IMR-90 (cell line): ENCODE measurements at regions not wholly inside any gene's neighbourhood (a gene's known extent, or its start where the extent isn't known, plus 50 kb on each side); places are given as distances from the start of the nearest gene placed in this dataset.

Source experiments
- ATAC-seq: fragments of 200-7000 bp; cut with Tn5 transposase; 2 replicates; pipeline ENCODE4 v1.9.1; 2020; ENCODE audit warnings: low read depth, mild to moderate bottlenecking, moderate library complexity
- BruUV-seq: library from RNA; stranded (reverse); fragments of 400-500 nt; replicated peaks from 2 replicates; lab custom pipeline; 2021; lab: Mats Ljungman, UMichigan
- CTCF ChIA-PET: fragments of 300-600 bp; formaldehyde crosslinking; extraction: SDS; loops from one replicate; lab custom pipeline; 2021; ENCODE audit warnings: antibody characterized with exemption; lab: Yijun Ruan, JAX
- POLR2A ChIA-PET: fragments of 300-600 bp; sonication (Branson Sonifier 250); formaldehyde crosslinking; loops from one replicate; lab custom pipeline; 2022; ENCODE audit warnings: antibody characterized with exemption; ENCODE audit not compliant: unreplicated experiment; lab: Charles Lee
- DNase-seq: peaks from one replicate; pipeline ENCODE4 v3.0.0; 2013
- H2AFZ ChIP-seq: replicated peaks from 2 replicates; pipeline ENCODE3; 2013; ENCODE audit warnings: low read length, mild to moderate bottlenecking; ENCODE audit not compliant: poor library complexity
- H2AK5ac ChIP-seq: 2 replicates; pipeline ENCODE4 v1.6.1; 2013; ENCODE audit warnings: low read depth, low read length, inconsistent platforms
- H2AK9ac ChIP-seq: replicated peaks from 2 replicates; pipeline ENCODE3; 2013; ENCODE audit warnings: mild to moderate bottlenecking, low read depth, low read length, moderate library complexity; ENCODE audit not compliant: poor library complexity
- H2BK120ac ChIP-seq: 2 replicates; pipeline ENCODE4 v1.6.1; 2013; ENCODE audit warnings: low read depth, low read length, inconsistent platforms
- H2BK15ac ChIP-seq: 3 replicates; pipeline ENCODE4 v1.6.1; 2013; ENCODE audit warnings: low read depth, low read length, inconsistent platforms
- H2BK20ac ChIP-seq: 2 replicates; pipeline ENCODE4 v1.6.1; 2013; ENCODE audit warnings: low read depth, mild to moderate bottlenecking, inconsistent platforms, low read length, moderate library complexity
- H2BK5ac ChIP-seq: 2 replicates; pipeline ENCODE4 v1.6.1; 2013; ENCODE audit warnings: mild to moderate bottlenecking, low read depth, low read length, inconsistent platforms; ENCODE audit not compliant: poor library complexity, severe bottlenecking
- H3K14ac ChIP-seq: replicated peaks from 2 replicates; pipeline ENCODE4 v1.6.1; 2013; ENCODE audit warnings: low read depth, low read length, inconsistent platforms
- H3K18ac ChIP-seq: 2 replicates; pipeline ENCODE4 v1.6.1; 2013; ENCODE audit warnings: low read depth, low read length, control low read depth
- H3K23ac ChIP-seq: 2 replicates; pipeline ENCODE4 v1.6.1; 2013; ENCODE audit warnings: low read depth, low read length, inconsistent platforms
- H3K27ac ChIP-seq: 2 replicates; pipeline ENCODE4 v1.5.1; 2013; ENCODE audit warnings: mild to moderate bottlenecking, control low read depth, low read length; ENCODE audit not compliant: insufficient read depth
- H3K27me3 ChIP-seq: 2 replicates; pipeline ENCODE4 v1.6.1; 2013; ENCODE audit warnings: low read length; ENCODE audit not compliant: control insufficient read depth, insufficient read depth
- H3K36me3 ChIP-seq: 2 replicates; pipeline ENCODE4 v1.6.1; 2013; ENCODE audit warnings: low read length, mixed read lengths; ENCODE audit not compliant: control insufficient read depth, insufficient read depth
- H3K4ac ChIP-seq: 2 replicates; pipeline ENCODE4 v1.6.1; 2013; ENCODE audit warnings: low read depth, low read length, inconsistent platforms
- H3K4me1 ChIP-seq: 2 replicates; pipeline ENCODE4 v1.6.1; 2013; ENCODE audit warnings: low read length, mixed read lengths; ENCODE audit not compliant: control insufficient read depth, insufficient read depth
- H3K4me2 ChIP-seq: 2 replicates; pipeline ENCODE4 v1.6.1; 2013; ENCODE audit warnings: low read depth, mild to moderate bottlenecking, control low read depth, low read length, moderate library complexity
- H3K4me3 ChIP-seq: 2 replicates; pipeline ENCODE4 v1.5.1; 2013; ENCODE audit warnings: low read depth, mild to moderate bottlenecking, control low read depth, low read length, moderate library complexity; ENCODE audit not compliant: insufficient read depth
- H3K56ac ChIP-seq: 2 replicates; pipeline ENCODE4 v1.6.1; 2013; ENCODE audit warnings: low read length, inconsistent platforms; ENCODE audit not compliant: insufficient read depth; ENCODE audit errors: extremely low read depth
- H3K79me1 ChIP-seq, 2 experiments: 2 replicates each; pipeline ENCODE4 v1.6.1; 2013; ENCODE audit warnings: low read length in 2 of 2, inconsistent platforms in 1 of 2, low read depth in 1 of 2
- H3K9ac ChIP-seq: 2 replicates; pipeline ENCODE4 v1.6.1; 2013; ENCODE audit warnings: low read depth, low read length, control low read depth
- H3K9me1 ChIP-seq: 2 replicates; pipeline ENCODE4 v1.6.1; 2013; ENCODE audit warnings: low read length, inconsistent platforms; ENCODE audit not compliant: insufficient read depth
- H3K9me3 ChIP-seq: 2 replicates; pipeline ENCODE4 v1.6.1; 2013; ENCODE audit warnings: low read length; ENCODE audit not compliant: control insufficient read depth, insufficient read depth
- H4K20me1 ChIP-seq: 2 replicates; pipeline ENCODE4 v1.6.1; 2013; ENCODE audit warnings: low read length, inconsistent platforms; ENCODE audit not compliant: insufficient read depth
- H4K5ac ChIP-seq: 2 replicates; pipeline ENCODE4 v1.6.1; 2013; ENCODE audit warnings: mild to moderate bottlenecking, low read depth, low read length, control low read depth
- H4K8ac ChIP-seq, 2 experiments: 2 replicates each; pipeline ENCODE4 v1.6.1; 2013; ENCODE audit warnings: low read depth in 2 of 2, low read length in 2 of 2, control low read depth in 1 of 2, inconsistent platforms in 1 of 2
- H4K91ac ChIP-seq: 2 replicates; pipeline ENCODE4 v1.6.1; 2013; ENCODE audit warnings: low read depth, low read length, inconsistent platforms; ENCODE audit not compliant: insufficient read depth
- BHLHE40 ChIP-seq: fragments of 150-350 bp; IDR thresholded peaks from 2 replicates; pipeline ENCODE4 v1.6.1; 2016; ENCODE audit warnings: mild to moderate bottlenecking, low read depth, low read length
- CEBPB ChIP-seq: IDR thresholded peaks from 2 replicates; pipeline ENCODE4 v1.6.1; 2012; ENCODE audit warnings: low read depth, low read length, improper control_type of control experiment
- CHD1 ChIP-seq: IDR thresholded peaks from 2 replicates; pipeline ENCODE4 v1.6.1; 2012; ENCODE audit warnings: low read depth, low read length, improper control_type of control experiment
- CTCF ChIP-seq: conservative IDR thresholded peaks from 2 replicates; pipeline ENCODE4 v1.5.1; 2012; ENCODE audit warnings: mild to moderate bottlenecking, low read depth, low read length, improper control_type of control experiment
- FOS ChIP-seq: fragments of 150-350 bp; IDR thresholded peaks from 2 replicates; pipeline ENCODE4 v1.6.1; 2016; ENCODE audit warnings: low read depth, low read length
- MAFK ChIP-seq: IDR thresholded peaks from 2 replicates; pipeline ENCODE4 v1.6.1; 2012; ENCODE audit warnings: low read depth, low read length, improper control_type of control experiment
- MAZ ChIP-seq: IDR thresholded peaks from 2 replicates; pipeline ENCODE4 v1.6.1; 2012; ENCODE audit warnings: low read depth, mild to moderate bottlenecking, low read length, improper control_type of control experiment, moderate library complexity, borderline replicate concordance
- MXI1 ChIP-seq: IDR thresholded peaks from 2 replicates; pipeline ENCODE4 v1.6.1; 2012; ENCODE audit warnings: low read depth, mild to moderate bottlenecking, low read length, moderate library complexity, borderline replicate concordance
- NFE2L2 ChIP-seq: fragments of 150-350 bp; IDR thresholded peaks from 2 replicates; pipeline ENCODE4 v1.6.1; 2016; ENCODE audit warnings: low read depth, mild to moderate bottlenecking, low read length
- POLR2A ChIP-seq: IDR thresholded peaks from 2 replicates; pipeline ENCODE4 v1.6.1; 2012; ENCODE audit warnings: mild to moderate bottlenecking, low read depth, low read length
- RAD21 ChIP-seq: IDR thresholded peaks from 2 replicates; pipeline ENCODE4 v1.6.1; 2012; ENCODE audit warnings: low read length, improper control_type of control experiment
- RCOR1 ChIP-seq: IDR thresholded peaks from 2 replicates; pipeline ENCODE4 v1.6.1; 2012; ENCODE audit warnings: mild to moderate bottlenecking, low read length, improper control_type of control experiment; ENCODE audit not compliant: insufficient replicate concordance
- RFX5 ChIP-seq: IDR thresholded peaks from 2 replicates; pipeline ENCODE4 v1.8.0; 2012; ENCODE audit warnings: low read depth, mild to moderate bottlenecking, low read length, moderate library complexity
- SMC3 ChIP-seq: fragments of 150-350 bp; IDR thresholded peaks from 2 replicates; pipeline ENCODE4 v1.6.1; 2016; ENCODE audit warnings: low read depth, mild to moderate bottlenecking, antibody characterized with exemption, low read length, moderate library complexity
- WGBS, 2 experiments: methylation state at CpG; one replicate each; pipeline versions ENCODE4 v1.1.5 to v1.1.7; 2013; ENCODE audit warnings: missing lambda C conversion rate in 2 of 2; ENCODE audit not compliant: insufficient read length in 1 of 2; ENCODE audit errors: extremely low coverage in 2 of 2; 5-methylcytosine and 5-hydroxymethylcytosine counted together
- dilution Hi-C: fragments of 300-500 bp; cut with HindIII; formaldehyde crosslinking; loops from one replicate; pipeline ENCODE4 v1.14.3; 2018; ENCODE audit warnings: low sequenced_read_pairs; ENCODE audit not compliant: unreplicated experiment
- in situ Hi-C: fragments of 300-500 bp; cut with MboI; formaldehyde crosslinking; loops from 3 replicates; pipeline ENCODE4 v1.14.3; 2019; ENCODE audit warnings: low sequenced_read_pairs, inconsistent platforms, mixed read lengths
- intact Hi-C: fragments of 100-400 bp; cut with micrococcal nuclease; formaldehyde crosslinking; loops from 2 replicates; pipeline ENCODE4 v1.10.0; 2022
- TF ChIP-seq, protein P1 (sequence below): fragments of 150-350 bp; IDR thresholded peaks from 2 replicates; pipeline ENCODE4 v1.6.1; 2017; ENCODE audit warnings: mild to moderate bottlenecking, antibody characterized with exemption, low read length, low read depth
- TF ChIP-seq, protein P2 (sequence below): fragments of 150-350 bp; IDR thresholded peaks from 2 replicates; pipeline ENCODE4 v1.6.1; 2016; ENCODE audit warnings: low read depth, mild to moderate bottlenecking, low read length, moderate library complexity, borderline replicate concordance

GRCh38 chr6:167541544-167541943 lies 216.7 kb downstream of the TTLL2 start:
- H4K8ac ChIP-seq = no peak overlapping the region
- DNase-seq = no peak
- no peak overlapping the region for H3K14ac ChIP-seq
- no peak overlapping the region for H2BK120ac ChIP-seq
- no peak overlapping the region for H3K56ac ChIP-seq
- H3K23ac ChIP-seq = no peak overlapping the region
- H2AK5ac ChIP-seq = no peak overlapping the region
- no peak overlapping the region for H3K4ac ChIP-seq
- dilution Hi-C loops = no loop called here
- H3K79me1 ChIP-seq = no peaks in the 10 kb centered on the region
- no peak overlapping the region for H4K91ac ChIP-seq
- no peak overlapping the region for H4K5ac ChIP-seq
- no peak overlapping the region for H2BK5ac ChIP-seq
- BruUV-seq = no TSS peak
- no peaks in the 10 kb centered on the region for H3K36me3 ChIP-seq
- no peak overlapping the region for H3K18ac ChIP-seq
- no peaks in the 10 kb centered on the region for H3K9me1 ChIP-seq
- no peak overlapping the region for H3K4me2 ChIP-seq
- CTCF ChIA-PET = no interaction called here
- in situ Hi-C loops = no loop called here
- no CpG with 5 or more reads among the region's 6 CpGs for WGBS, 2 experiments
- H3K27me3 ChIP-seq = no peaks in the 10 kb centered on the region
- H3K4me1 ChIP-seq = no peaks in the 10 kb centered on the region
- H3K27ac ChIP-seq = no peak overlapping the region
- intact Hi-C loops = no loop called here
- H3K9ac ChIP-seq = no peak overlapping the region
- no peak for ATAC-seq
- H3K4me3 ChIP-seq = no peak overlapping the region
- POLR2A ChIA-PET = no interaction called here
- H3K9me3 ChIP-seq = peaks cover 16% of the 10 kb centered on the region; the same call in 1 of the 2 replicates
- no peak overlapping the region for H2BK20ac ChIP-seq
- H2AK9ac ChIP-seq = no peak overlapping the region
- no peak overlapping the region for H2BK15ac ChIP-seq
- TF ChIP-seq NFE2L2 (no peak), BHLHE40 (no peak), CTCF (no peak), MAFK (no peak), CHD1 (no peak), MAZ (no peak), MXI1 (no peak), FOS (no peak), SMC3 (no peak), RAD21 (no peak), RFX5 (no peak), POLR2A (no peak), RCOR1 (no peak), CEBPB (no peak)
- TF ChIP-seq, protein P1, sequence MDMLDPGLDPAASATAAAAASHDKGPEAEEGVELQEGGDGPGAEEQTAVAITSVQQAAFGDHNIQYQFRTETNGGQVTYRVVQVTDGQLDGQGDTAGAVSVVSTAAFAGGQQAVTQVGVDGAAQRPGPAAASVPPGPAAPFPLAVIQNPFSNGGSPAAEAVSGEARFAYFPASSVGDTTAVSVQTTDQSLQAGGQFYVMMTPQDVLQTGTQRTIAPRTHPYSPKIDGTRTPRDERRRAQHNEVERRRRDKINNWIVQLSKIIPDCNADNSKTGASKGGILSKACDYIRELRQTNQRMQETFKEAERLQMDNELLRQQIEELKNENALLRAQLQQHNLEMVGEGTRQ = no peak
- TF ChIP-seq, protein P2, sequence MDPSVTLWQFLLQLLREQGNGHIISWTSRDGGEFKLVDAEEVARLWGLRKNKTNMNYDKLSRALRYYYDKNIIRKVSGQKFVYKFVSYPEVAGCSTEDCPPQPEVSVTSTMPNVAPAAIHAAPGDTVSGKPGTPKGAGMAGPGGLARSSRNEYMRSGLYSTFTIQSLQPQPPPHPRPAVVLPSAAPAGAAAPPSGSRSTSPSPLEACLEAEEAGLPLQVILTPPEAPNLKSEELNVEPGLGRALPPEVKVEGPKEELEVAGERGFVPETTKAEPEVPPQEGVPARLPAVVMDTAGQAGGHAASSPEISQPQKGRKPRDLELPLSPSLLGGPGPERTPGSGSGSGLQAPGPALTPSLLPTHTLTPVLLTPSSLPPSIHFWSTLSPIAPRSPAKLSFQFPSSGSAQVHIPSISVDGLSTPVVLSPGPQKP = no peak
- H2AFZ ChIP-seq = no peak overlapping the region
- H4K20me1 ChIP-seq = no peaks in the 10 kb centered on the region
